Breast epithelium (tissue), 3 donors: ENCODE measurements at regions not wholly inside any gene's neighbourhood (a gene's known extent, or its start where the extent isn't known, plus 50 kb on each side); places are given as distances from the start of the nearest gene placed in this dataset.

Experiments
- POLR2A ChIP-seq: fragments of 450-650 bp; IDR thresholded peaks from one replicate; pipeline ENCODE4 v1.6.1; 2016; ENCODE audit warnings: antibody characterized with exemption, mild to moderate bottlenecking, moderate library complexity
- POLR2AphosphoS5 ChIP-seq, 3 donors: sonication (generic); formaldehyde crosslinking; IDR thresholded peaks; one replicate each; pipeline ENCODE4 v1.6.1; 2017; ENCODE audit warnings: antibody characterized with exemption in 3 of 3
- TF ChIP-seq, protein P1 (sequence below), 3 donors: fragments of 450-650 bp; IDR thresholded peaks; one replicate each; pipeline ENCODE4 v1.5.1; 2016 to 2017; ENCODE audit warnings: antibody characterized with exemption in 3 of 3, mild to moderate bottlenecking in 3 of 3, moderate library complexity in 3 of 3

DNA sequence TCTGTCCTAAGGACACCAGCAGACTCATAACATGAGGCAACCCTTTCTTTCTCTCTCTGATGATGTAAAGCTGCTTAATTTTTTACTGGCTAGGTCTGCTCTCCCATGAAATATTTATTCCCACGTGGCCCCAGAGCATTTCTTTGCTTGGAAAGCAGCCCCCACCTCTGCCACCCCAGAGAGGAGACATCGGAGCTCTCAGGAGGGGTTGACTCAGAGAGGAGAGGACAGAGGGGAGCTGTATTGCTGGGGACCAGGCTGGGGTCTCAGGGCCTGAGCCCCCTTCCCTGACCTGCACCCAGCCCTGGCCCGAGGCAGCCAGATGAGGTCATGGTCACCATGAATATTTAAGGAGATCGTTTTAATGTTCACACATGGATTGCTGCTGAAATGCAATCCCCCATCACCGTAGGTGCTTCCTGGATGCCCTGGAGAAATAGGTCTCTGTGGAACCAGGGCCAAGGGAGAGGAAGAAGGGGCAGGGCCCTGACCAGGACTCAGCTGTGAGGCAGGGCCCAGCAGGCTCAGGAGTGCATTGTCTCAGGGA, 117.5 kb downstream of the DLL1 start:
- TF ChIP-seq, protein P1, sequence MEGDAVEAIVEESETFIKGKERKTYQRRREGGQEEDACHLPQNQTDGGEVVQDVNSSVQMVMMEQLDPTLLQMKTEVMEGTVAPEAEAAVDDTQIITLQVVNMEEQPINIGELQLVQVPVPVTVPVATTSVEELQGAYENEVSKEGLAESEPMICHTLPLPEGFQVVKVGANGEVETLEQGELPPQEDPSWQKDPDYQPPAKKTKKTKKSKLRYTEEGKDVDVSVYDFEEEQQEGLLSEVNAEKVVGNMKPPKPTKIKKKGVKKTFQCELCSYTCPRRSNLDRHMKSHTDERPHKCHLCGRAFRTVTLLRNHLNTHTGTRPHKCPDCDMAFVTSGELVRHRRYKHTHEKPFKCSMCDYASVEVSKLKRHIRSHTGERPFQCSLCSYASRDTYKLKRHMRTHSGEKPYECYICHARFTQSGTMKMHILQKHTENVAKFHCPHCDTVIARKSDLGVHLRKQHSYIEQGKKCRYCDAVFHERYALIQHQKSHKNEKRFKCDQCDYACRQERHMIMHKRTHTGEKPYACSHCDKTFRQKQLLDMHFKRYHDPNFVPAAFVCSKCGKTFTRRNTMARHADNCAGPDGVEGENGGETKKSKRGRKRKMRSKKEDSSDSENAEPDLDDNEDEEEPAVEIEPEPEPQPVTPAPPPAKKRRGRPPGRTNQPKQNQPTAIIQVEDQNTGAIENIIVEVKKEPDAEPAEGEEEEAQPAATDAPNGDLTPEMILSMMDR (IDR thresholded peaks at IDR 0.05): no peak
- TF ChIP-seq POLR2AphosphoS5 (IDR thresholded peaks at IDR 0.05) (no peak), POLR2A (no peak)
